OCI-LY1 (cell line): ENCODE measurements at regions not wholly inside any gene's neighbourhood (a gene's known extent, or its start where the extent isn't known, plus 50 kb on each side); places are given as distances from the start of the nearest gene placed in this dataset.

ENCODE experiments used
- EZH2 ChIP-seq: fragments of 200-600 bp; sonication (generic), shearing (Covaris generic); IDR thresholded peaks from 2 replicates; pipeline ENCODE4 v1.8.0; 2017; ENCODE audit warnings: borderline replicate concordance, mixed run types, mild to moderate bottlenecking, antibody characterized with exemption, low read length, moderate library complexity, mixed read lengths
- TF ChIP-seq, protein P1 (sequence below): fragments of 200-600 bp; sonication (generic), shearing (Covaris generic); IDR thresholded peaks from 2 replicates; pipeline ENCODE4 v1.5.1; 2017; ENCODE audit warnings: mild to moderate bottlenecking, antibody characterized with exemption, low read length, moderate library complexity, mixed read lengths

DNA sequence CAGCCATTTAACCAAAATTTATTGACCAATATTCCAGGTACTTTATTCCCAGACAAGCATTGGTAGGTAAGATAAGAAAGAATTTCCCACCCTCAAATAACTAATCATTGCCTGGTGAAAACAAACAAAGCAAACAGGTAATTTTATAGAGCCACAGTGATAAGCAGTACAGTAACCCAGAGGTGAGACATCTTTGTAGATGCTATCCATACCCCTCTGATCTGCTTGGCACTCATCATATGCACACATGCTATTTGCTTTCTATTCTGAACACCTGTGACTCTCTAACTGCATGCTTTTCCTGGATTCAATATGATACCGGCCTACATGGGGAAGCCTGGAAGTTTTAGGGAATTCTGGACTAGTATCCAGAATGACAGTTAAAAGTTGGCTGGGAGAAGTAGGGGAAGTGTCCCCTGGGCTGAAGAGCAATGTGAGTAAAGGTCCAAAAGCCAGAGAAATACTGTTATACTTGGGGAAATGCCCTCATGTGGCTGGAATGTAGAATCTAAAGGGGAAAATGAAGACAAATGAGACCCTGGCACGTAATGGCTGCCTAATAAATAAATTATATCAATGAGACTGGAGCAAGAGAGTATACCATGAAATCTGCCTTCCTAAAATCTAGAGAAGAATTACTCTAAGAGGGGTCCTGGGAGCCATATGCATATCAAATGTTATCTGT, 243.8 kb upstream of the ADAMTSL1 start:
- TF ChIP-seq, protein P1, sequence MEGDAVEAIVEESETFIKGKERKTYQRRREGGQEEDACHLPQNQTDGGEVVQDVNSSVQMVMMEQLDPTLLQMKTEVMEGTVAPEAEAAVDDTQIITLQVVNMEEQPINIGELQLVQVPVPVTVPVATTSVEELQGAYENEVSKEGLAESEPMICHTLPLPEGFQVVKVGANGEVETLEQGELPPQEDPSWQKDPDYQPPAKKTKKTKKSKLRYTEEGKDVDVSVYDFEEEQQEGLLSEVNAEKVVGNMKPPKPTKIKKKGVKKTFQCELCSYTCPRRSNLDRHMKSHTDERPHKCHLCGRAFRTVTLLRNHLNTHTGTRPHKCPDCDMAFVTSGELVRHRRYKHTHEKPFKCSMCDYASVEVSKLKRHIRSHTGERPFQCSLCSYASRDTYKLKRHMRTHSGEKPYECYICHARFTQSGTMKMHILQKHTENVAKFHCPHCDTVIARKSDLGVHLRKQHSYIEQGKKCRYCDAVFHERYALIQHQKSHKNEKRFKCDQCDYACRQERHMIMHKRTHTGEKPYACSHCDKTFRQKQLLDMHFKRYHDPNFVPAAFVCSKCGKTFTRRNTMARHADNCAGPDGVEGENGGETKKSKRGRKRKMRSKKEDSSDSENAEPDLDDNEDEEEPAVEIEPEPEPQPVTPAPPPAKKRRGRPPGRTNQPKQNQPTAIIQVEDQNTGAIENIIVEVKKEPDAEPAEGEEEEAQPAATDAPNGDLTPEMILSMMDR = no peak
- TF ChIP-seq EZH2 = no peak
